ENCODE measurements at regions not wholly inside any gene's neighbourhood (a gene's known extent, or its start where the extent isn't known, plus 50 kb on each side); places are given as distances from the start of the nearest gene placed in this dataset.

DNA sequence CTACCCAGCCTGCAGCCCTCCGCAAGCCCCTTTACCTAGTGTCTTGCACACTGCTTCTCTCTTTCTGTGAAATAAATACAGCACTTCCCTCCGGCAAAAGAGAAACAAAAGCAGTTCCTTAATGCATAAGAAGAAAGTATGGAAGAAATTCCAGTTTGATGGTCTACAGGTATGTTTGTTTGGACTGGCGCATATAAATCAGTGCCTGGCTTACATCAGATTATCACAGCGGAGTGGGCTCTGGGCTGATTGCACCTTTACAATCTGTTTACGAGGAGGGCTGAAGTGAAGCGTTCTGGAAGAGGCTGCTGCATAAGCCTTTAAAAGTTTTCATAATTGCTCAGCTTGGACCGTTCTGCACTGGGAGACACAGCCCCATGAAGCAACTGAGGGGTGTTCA is 153.5 kb upstream of the FOXF1 start:
- TF ChIP-seq, protein P1, sequence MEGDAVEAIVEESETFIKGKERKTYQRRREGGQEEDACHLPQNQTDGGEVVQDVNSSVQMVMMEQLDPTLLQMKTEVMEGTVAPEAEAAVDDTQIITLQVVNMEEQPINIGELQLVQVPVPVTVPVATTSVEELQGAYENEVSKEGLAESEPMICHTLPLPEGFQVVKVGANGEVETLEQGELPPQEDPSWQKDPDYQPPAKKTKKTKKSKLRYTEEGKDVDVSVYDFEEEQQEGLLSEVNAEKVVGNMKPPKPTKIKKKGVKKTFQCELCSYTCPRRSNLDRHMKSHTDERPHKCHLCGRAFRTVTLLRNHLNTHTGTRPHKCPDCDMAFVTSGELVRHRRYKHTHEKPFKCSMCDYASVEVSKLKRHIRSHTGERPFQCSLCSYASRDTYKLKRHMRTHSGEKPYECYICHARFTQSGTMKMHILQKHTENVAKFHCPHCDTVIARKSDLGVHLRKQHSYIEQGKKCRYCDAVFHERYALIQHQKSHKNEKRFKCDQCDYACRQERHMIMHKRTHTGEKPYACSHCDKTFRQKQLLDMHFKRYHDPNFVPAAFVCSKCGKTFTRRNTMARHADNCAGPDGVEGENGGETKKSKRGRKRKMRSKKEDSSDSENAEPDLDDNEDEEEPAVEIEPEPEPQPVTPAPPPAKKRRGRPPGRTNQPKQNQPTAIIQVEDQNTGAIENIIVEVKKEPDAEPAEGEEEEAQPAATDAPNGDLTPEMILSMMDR (IDR thresholded peaks at IDR 0.05): no peak
- TF ChIP-seq POLR2A (IDR thresholded peaks at IDR 0.05): no peak
